ENCODE measurements at regions not wholly inside any gene's neighbourhood (a gene's known extent, or its start where the extent isn't known, plus 50 kb on each side); places are given as distances from the start of the nearest gene placed in this dataset.

DNA sequence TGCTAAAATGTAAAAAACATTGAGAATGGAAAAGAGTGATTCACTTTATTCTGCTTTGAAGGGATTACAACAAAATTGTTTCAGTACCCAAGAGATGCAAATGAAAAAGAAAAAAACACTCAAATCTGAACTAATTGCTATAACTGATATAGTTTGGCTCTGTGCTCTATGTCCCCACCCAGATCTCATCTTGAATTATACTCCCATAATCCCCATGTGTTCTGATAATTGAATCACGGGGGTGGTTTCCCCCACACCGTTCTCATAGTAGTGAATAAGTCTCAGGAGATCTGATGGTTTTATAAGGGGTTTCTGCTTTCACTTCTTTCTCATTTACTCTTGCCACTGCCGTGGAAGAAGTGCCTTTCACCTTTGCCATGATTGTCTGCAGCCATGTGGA lies 213.6 kb upstream of the GALNTL6 start:
- TF ChIP-seq FOS (IDR thresholded peaks at IDR 0.05; ENCODE audit: borderline replicate concordance, insufficient read depth, low read length), result no peak
- no peak for TF ChIP-seq GATA2 (IDR thresholded peaks at IDR 0.05; ENCODE audit: insufficient read depth, insufficient read length, low read depth, low read length)
- TF ChIP-seq POLR2AphosphoS5 (IDR thresholded peaks at IDR 0.05; ENCODE audit: insufficient read depth, low read depth, low read length), result no peak
- no peak for TF ChIP-seq POLR2A (IDR thresholded peaks at IDR 0.05; ENCODE audit: low read depth, low read length)
- TF ChIP-seq JUN (IDR thresholded peaks at IDR 0.05; ENCODE audit: borderline replicate concordance, insufficient read depth, insufficient read length, low read depth), result no peak
- TF ChIP-seq, protein P1, sequence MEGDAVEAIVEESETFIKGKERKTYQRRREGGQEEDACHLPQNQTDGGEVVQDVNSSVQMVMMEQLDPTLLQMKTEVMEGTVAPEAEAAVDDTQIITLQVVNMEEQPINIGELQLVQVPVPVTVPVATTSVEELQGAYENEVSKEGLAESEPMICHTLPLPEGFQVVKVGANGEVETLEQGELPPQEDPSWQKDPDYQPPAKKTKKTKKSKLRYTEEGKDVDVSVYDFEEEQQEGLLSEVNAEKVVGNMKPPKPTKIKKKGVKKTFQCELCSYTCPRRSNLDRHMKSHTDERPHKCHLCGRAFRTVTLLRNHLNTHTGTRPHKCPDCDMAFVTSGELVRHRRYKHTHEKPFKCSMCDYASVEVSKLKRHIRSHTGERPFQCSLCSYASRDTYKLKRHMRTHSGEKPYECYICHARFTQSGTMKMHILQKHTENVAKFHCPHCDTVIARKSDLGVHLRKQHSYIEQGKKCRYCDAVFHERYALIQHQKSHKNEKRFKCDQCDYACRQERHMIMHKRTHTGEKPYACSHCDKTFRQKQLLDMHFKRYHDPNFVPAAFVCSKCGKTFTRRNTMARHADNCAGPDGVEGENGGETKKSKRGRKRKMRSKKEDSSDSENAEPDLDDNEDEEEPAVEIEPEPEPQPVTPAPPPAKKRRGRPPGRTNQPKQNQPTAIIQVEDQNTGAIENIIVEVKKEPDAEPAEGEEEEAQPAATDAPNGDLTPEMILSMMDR (IDR thresholded peaks at IDR 0.05; ENCODE audit: extremely low read depth in 1 of 2, insufficient read depth in 1 of 2, low read depth in 1 of 2, low read length in 2 of 2), result no peak
- TF ChIP-seq, protein P2, sequence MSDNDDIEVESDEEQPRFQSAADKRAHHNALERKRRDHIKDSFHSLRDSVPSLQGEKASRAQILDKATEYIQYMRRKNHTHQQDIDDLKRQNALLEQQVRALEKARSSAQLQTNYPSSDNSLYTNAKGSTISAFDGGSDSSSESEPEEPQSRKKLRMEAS (IDR thresholded peaks at IDR 0.05; ENCODE audit: insufficient read depth, insufficient read length), result no peak
- no peak for TF ChIP-seq MYC (IDR thresholded peaks at IDR 0.05; ENCODE audit: low read depth, low read length)
- TF ChIP-seq EZH2 (IDR thresholded peaks at IDR 0.05; ENCODE audit: borderline replicate concordance, low read depth, low read length, severe bottlenecking), result no peak
- Histone ChIP-seq H3K9me3 (replicated peaks; ENCODE audit: control insufficient read depth, insufficient read depth, low read length) (peaks cover 4% of the 10 kb centered on the region), H3K4me3 (replicated peaks in 1 of 3; ENCODE audit: insufficient read depth in 1 of 3, low read depth in 1 of 3, low read length in 3 of 3) (no peak overlapping the region), H3K27me3 (ENCODE audit: control insufficient read depth in 2 of 2, insufficient read depth in 2 of 2, low read length in 2 of 2) (no peaks in the 10 kb centered on the region), H3K4me1 (ENCODE audit: control insufficient read depth, extremely low read depth, insufficient read depth, low read length) (no peaks in the 10 kb centered on the region), H3K9ac (replicated peaks; ENCODE audit: extremely low read depth, insufficient read depth, low read length) (no peak overlapping the region), H2AFZ (ENCODE audit: low read depth, low read length) (no peak overlapping the region), H3K36me3 (ENCODE audit: control insufficient read depth in 2 of 2, extremely low read depth in 1 of 2, insufficient read depth in 2 of 2, low read length in 2 of 2) (no peaks in the 10 kb centered on the region), H3K4me2 (ENCODE audit: insufficient read depth, low read length) (no peak overlapping the region), H4K20me1 (replicated peaks; ENCODE audit: control insufficient read depth, extremely low read depth, insufficient read depth, low read length) (no peaks in the 10 kb centered on the region), H3K9me1 (replicated peaks; ENCODE audit: control insufficient read depth, extremely low read depth, insufficient read depth, low read length) (no peaks in the 10 kb centered on the region), H3K79me2 (ENCODE audit: control insufficient read depth, insufficient read depth, low read length) (no peaks in the 10 kb centered on the region), H3K27ac (ENCODE audit: insufficient read depth, low read depth, low read length) (no peak overlapping the region)
- ChIA-PET CTCF (no interaction called here), POLR2A (no interaction called here)
- DNase-seq (ENCODE audit: low read depth, low spot score) (no peak), FAIRE-seq (no peak)
- dilution Hi-C loops (cut with MboI; ENCODE audit: extremely low pct_ligation_motif_present, low sequenced_read_pairs), result no loop called here
- BruUV-seq (replicated peaks), result no TSS peak
- intact Hi-C loops (cut with micrococcal nuclease), result no loop called here
